RWPE2 (cell line): ENCODE measurements at regions not wholly inside any gene's neighbourhood (a gene's known extent, or its start where the extent isn't known, plus 50 kb on each side); places are given as distances from the start of the nearest gene placed in this dataset.
"Not testable (repeated sequence)": the region's sequence is repeated elsewhere in the genome, so short reads cannot be mapped to it uniquely, and the experiment has no call there.

Source experiments
- ATAC-seq: fragments of 200-7000 bp; cut with Tn5 transposase; 3 replicates; pipeline ENCODE4 v1.9.1; 2021; ENCODE audit warnings: low read depth
- DNase-seq: peaks from one replicate; pipeline ENCODE4 v3.0.0-alpha.2; 2020; ENCODE audit warnings: low spot score
- H3K27ac ChIP-seq: fragments of 450-650 bp; 2 replicates; pipeline ENCODE4 v1.5.1; 2017; ENCODE audit warnings: mild to moderate bottlenecking; ENCODE audit not compliant: poor library complexity, severe bottlenecking
- H3K27me3 ChIP-seq: fragments of 250-450 bp; sonication (Bioruptor Pico); 2 replicates; pipeline ENCODE4 v1.5.1; 2021; ENCODE audit warnings: mild to moderate bottlenecking, moderate library complexity; ENCODE audit not compliant: insufficient read depth, poor library complexity, severe bottlenecking
- H3K36me3 ChIP-seq: fragments of 250-450 bp; sonication (Bioruptor Pico); 2 replicates; pipeline ENCODE4 v1.5.1; 2020; ENCODE audit warnings: low read depth, mild to moderate bottlenecking, moderate library complexity
- H3K4me1 ChIP-seq: fragments of 250-450 bp; sonication (Bioruptor Pico); 2 replicates; pipeline ENCODE4 v1.5.1; 2021; ENCODE audit warnings: mild to moderate bottlenecking, moderate library complexity; ENCODE audit not compliant: insufficient read depth, poor library complexity, severe bottlenecking
- H3K4me3 ChIP-seq: fragments of 250-450 bp; sonication (Bioruptor Pico); 2 replicates; pipeline ENCODE4 v1.5.1; 2021; ENCODE audit warnings: mild to moderate bottlenecking, moderate library complexity; ENCODE audit not compliant: severe bottlenecking
- H3K9me3 ChIP-seq: fragments of 250-450 bp; sonication (Bioruptor Pico); 2 replicates; pipeline ENCODE4 v1.5.1; 2021; ENCODE audit warnings: mild to moderate bottlenecking, moderate library complexity; ENCODE audit not compliant: severe bottlenecking

- H3K4me1 ChIP-seq, DNase-seq, H3K4me3 ChIP-seq, H3K27me3 ChIP-seq, H3K36me3 ChIP-seq, H3K27ac ChIP-seq, H3K9me3 ChIP-seq: not testable (repeated sequence)
- ATAC-seq: peak; percentile 98
Measured at GRCh38 chr1:149254894-149255847, 151.8 kb upstream of the NBPF9 start.

GRCh38 chr1:149260284-149260683, 156.9 kb upstream of the NBPF9 start:
- H3K27ac ChIP-seq, H3K4me1 ChIP-seq, H3K36me3 ChIP-seq, H3K9me3 ChIP-seq, DNase-seq, H3K4me3 ChIP-seq, ATAC-seq, H3K27me3 ChIP-seq: not testable (repeated sequence)

- H3K4me3 ChIP-seq, H3K27me3 ChIP-seq, H3K9me3 ChIP-seq, DNase-seq, H3K27ac ChIP-seq, H3K4me1 ChIP-seq, H3K36me3 ChIP-seq: not testable (repeated sequence)
- peak; percentile 92 for ATAC-seq
Measured at GRCh38 chr1:149260736-149261340, 157.5 kb upstream of the NBPF9 start.

- H3K36me3 ChIP-seq, H3K9me3 ChIP-seq, ATAC-seq, H3K27me3 ChIP-seq, H3K4me1 ChIP-seq, H3K4me3 ChIP-seq, H3K27ac ChIP-seq, DNase-seq: not testable (repeated sequence)
Measured at GRCh38 chr1:149267287-149267686, 163.9 kb upstream of the NBPF9 start.

- not testable (repeated sequence) for DNase-seq, H3K4me3 ChIP-seq, H3K4me1 ChIP-seq, H3K27ac ChIP-seq, H3K36me3 ChIP-seq, ATAC-seq, H3K9me3 ChIP-seq, H3K27me3 ChIP-seq
Measured at GRCh38 chr1:149269001-149269702, 165.8 kb upstream of the NBPF9 start.

GRCh38 chr1:149269833-149270232, 166.5 kb upstream of the NBPF9 start:
- ATAC-seq: peak; percentile 31; the same call in 1 of the 3 replicates
- H3K4me3 ChIP-seq, DNase-seq, H3K4me1 ChIP-seq, H3K36me3 ChIP-seq, H3K27ac ChIP-seq, H3K9me3 ChIP-seq, H3K27me3 ChIP-seq: not testable (repeated sequence)

GRCh38 chr1:149274493-149274892, 171.1 kb upstream of the NBPF9 start:
- not testable (repeated sequence) for H3K4me3 ChIP-seq, H3K27ac ChIP-seq, H3K4me1 ChIP-seq, H3K27me3 ChIP-seq, DNase-seq, H3K36me3 ChIP-seq, H3K9me3 ChIP-seq
- peak; percentile 86 for ATAC-seq

GRCh38 chr1:149275802-149276201, 172.5 kb upstream of the NBPF9 start:
- H3K27ac ChIP-seq, H3K4me3 ChIP-seq, H3K36me3 ChIP-seq, H3K4me1 ChIP-seq, H3K9me3 ChIP-seq, H3K27me3 ChIP-seq, ATAC-seq, DNase-seq: not testable (repeated sequence)

- H3K4me1 ChIP-seq, ATAC-seq, H3K4me3 ChIP-seq, H3K27ac ChIP-seq, DNase-seq, H3K27me3 ChIP-seq, H3K36me3 ChIP-seq, H3K9me3 ChIP-seq: not testable (repeated sequence)
Measured at GRCh38 chr1:149276496-149276895, 173.1 kb upstream of the NBPF9 start.

GRCh38 chr1:149278156-149278555, 174.8 kb upstream of the NBPF9 start:
- not testable (repeated sequence) for H3K9me3 ChIP-seq, H3K4me3 ChIP-seq, H3K36me3 ChIP-seq, H3K4me1 ChIP-seq, H3K27ac ChIP-seq, DNase-seq, H3K27me3 ChIP-seq
- peak; percentile 40; the same call in 2 of the 3 replicates for ATAC-seq

GRCh38 chr1:149279015-149279414, 175.7 kb upstream of the NBPF9 start:
- not testable (repeated sequence) for DNase-seq, H3K27ac ChIP-seq, H3K27me3 ChIP-seq, H3K4me1 ChIP-seq, H3K4me3 ChIP-seq, H3K9me3 ChIP-seq, H3K36me3 ChIP-seq, ATAC-seq
